HepG2 (cell line): ENCODE measurements at regions not wholly inside any gene's neighbourhood (a gene's known extent, or its start where the extent isn't known, plus 50 kb on each side); places are given as distances from the start of the nearest gene placed in this dataset.

Experiments used
- ATAC-seq: fragments of 200-7000 bp; cut with Tn5 transposase; 3 replicates; pipeline ENCODE4 v1.9.1; 2020; ENCODE audit warnings: mild to moderate bottlenecking, moderate library complexity
- BruUV-seq: library from RNA; stranded (reverse); fragments of 400-500 nt; replicated peaks from 2 replicates; lab custom pipeline; 2021; lab: Mats Ljungman, UMichigan
- CTCF ChIA-PET: fragments of 300-600 bp; formaldehyde crosslinking; extraction: SDS; loops from one replicate; lab custom pipeline; 2021; ENCODE audit warnings: low total read pairs, inconsistent platforms, low intra/inter-chr PET ratio; lab: Yijun Ruan, JAX
- POLR2A ChIA-PET: fragments of 350-600 bp; sonication (Branson Sonifier 250); formaldehyde crosslinking; loops from one replicate; lab custom pipeline; 2020; ENCODE audit warnings: antibody characterized with exemption, inconsistent platforms; lab: Yijun Ruan, JAX
- DNase-seq: peaks from one replicate; pipeline ENCODE4 v3.0.0-alpha.2; 2015; ENCODE audit warnings: low spot score
- FAIRE-seq: peaks from 3 replicates; lab custom pipeline; 2011; peaks lifted over from hg19 to GRCh38; lab: Jason Lieb, UNC
- H2AFZ ChIP-seq: one replicate; pipeline ENCODE4 v1.6.1; 2011; ENCODE audit warnings: low read length, inconsistent platforms
- H3K27ac ChIP-seq: fragments of 300-600 bp; 3 replicates; pipeline ENCODE4 v1.8.0; 2011; ENCODE audit warnings: mixed run types, mild to moderate bottlenecking, mixed read lengths, low read length, inconsistent platforms; ENCODE audit not compliant: insufficient read depth; ENCODE audit errors: extremely low read length
- H3K27me3 ChIP-seq, 2 experiments: fragments of 200-600 bp in 1 of 2; 2 replicates in 1 of 2; 3 replicates in 1 of 2; pipeline versions ENCODE4 v1.6.0 to v1.8.0; 2011; ENCODE audit warnings: low read length in 2 of 2, mild to moderate bottlenecking in 2 of 2, moderate library complexity in 2 of 2, inconsistent platforms in 1 of 2; ENCODE audit not compliant: insufficient read depth in 2 of 2, control insufficient read depth in 1 of 2
- H3K36me3 ChIP-seq, 2 experiments: fragments of 200-600 bp in 1 of 2; replicated peaks in 1 of 2; 2 replicates in 1 of 2; 3 replicates in 1 of 2; pipeline versions ENCODE4 v1.5.1 to v1.8.0; 2011; ENCODE audit warnings: low read length in 2 of 2, inconsistent platforms in 1 of 2; ENCODE audit not compliant: insufficient read depth in 2 of 2, control insufficient read depth in 1 of 2
- H3K4me1 ChIP-seq: 2 replicates; pipeline ENCODE4 v1.5.1; 2012; ENCODE audit warnings: low read length, inconsistent platforms; ENCODE audit not compliant: insufficient read depth
- H3K4me2 ChIP-seq: 2 replicates; pipeline ENCODE4 v1.6.0; 2011; ENCODE audit warnings: low read depth, low read length, inconsistent platforms
- H3K4me3 ChIP-seq, 3 experiments: fragments of 200-600 bp in 1 of 3; sonication (generic), shearing (Covaris generic) in 1 of 3; replicated peaks in 1 of 3; 2 replicates each; pipeline ENCODE4 v1.5.1; 2011 to 2016; ENCODE audit warnings: low read length in 3 of 3, inconsistent platforms in 2 of 3, low read depth in 2 of 3, mild to moderate bottlenecking in 2 of 3, control low read depth in 1 of 3, mixed read lengths in 1 of 3; ENCODE audit not compliant: insufficient read depth in 1 of 3
- H3K79me2 ChIP-seq: one replicate; pipeline ENCODE4 v1.6.1; 2011; ENCODE audit warnings: low read length, inconsistent platforms; ENCODE audit not compliant: insufficient read depth
- H3K9ac ChIP-seq: 2 replicates; pipeline ENCODE4 v1.6.0; 2011; ENCODE audit warnings: mild to moderate bottlenecking, low read depth, low read length, inconsistent platforms; ENCODE audit not compliant: insufficient read depth
- H3K9me3 ChIP-seq: 2 replicates; pipeline ENCODE4 v1.5.1; 2012; ENCODE audit warnings: mild to moderate bottlenecking, low read length
- H4K20me1 ChIP-seq: 2 replicates; pipeline ENCODE4 v1.6.0; 2011; ENCODE audit warnings: inconsistent platforms, mild to moderate bottlenecking, low read length, moderate library complexity; ENCODE audit not compliant: insufficient read depth
- BCL3 ChIP-seq: sonication (generic); formaldehyde crosslinking; IDR thresholded peaks from 2 replicates; pipeline ENCODE4 v1.5.1; 2020; ENCODE audit warnings: mild to moderate bottlenecking, missing genetic modification reagents, moderate library complexity
- IKZF4 ChIP-seq: sonication (generic); formaldehyde crosslinking; IDR thresholded peaks from 2 replicates; pipeline ENCODE4 v1.5.1; 2020; ENCODE audit warnings: borderline replicate concordance, mild to moderate bottlenecking, low read depth, missing genetic modification reagents; ENCODE audit errors: not compliant biosample characterization
- KAT2B ChIP-seq: fragments of 150-350 bp; IDR thresholded peaks from 2 replicates; pipeline ENCODE4 v1.6.1; 2014; ENCODE audit warnings: low read depth, low read length, borderline replicate concordance
- NKX3-1 ChIP-seq: sonication (generic); formaldehyde crosslinking; IDR thresholded peaks from 2 replicates; pipeline ENCODE4 v1.5.0; 2020; ENCODE audit warnings: missing genetic modification reagents
- NR2F2 ChIP-seq: IDR thresholded peaks from 2 replicates; pipeline ENCODE4 v1.6.1; 2012; ENCODE audit warnings: low read depth, inconsistent platforms, borderline replicate concordance
- RORA ChIP-seq: sonication (generic); formaldehyde crosslinking; IDR thresholded peaks from 2 replicates; pipeline ENCODE4 v1.5.0; 2020; ENCODE audit warnings: mild to moderate bottlenecking, missing genetic modification reagents, moderate library complexity
- SNRNP70 ChIP-seq: fragments of 200-400 bp; formaldehyde crosslinking; IDR thresholded peaks from 2 replicates; pipeline ENCODE4 v1.6.1; 2017; ENCODE audit warnings: mild to moderate bottlenecking, low read depth, low read length, moderate library complexity
- XBP1 ChIP-seq: sonication (generic); formaldehyde crosslinking; IDR thresholded peaks from 2 replicates; pipeline ENCODE4 v1.5.0; 2020; ENCODE audit warnings: missing genetic modification reagents
- ZNF550 ChIP-seq: sonication (generic); formaldehyde crosslinking; IDR thresholded peaks from 2 replicates; pipeline ENCODE4 v1.4.0; 2020; ENCODE audit warnings: mild to moderate bottlenecking, missing genetic modification reagents, borderline replicate concordance
- ZNF558 ChIP-seq: sonication (generic); formaldehyde crosslinking; IDR thresholded peaks from 2 replicates; pipeline ENCODE4 v1.9.0; 2022; ENCODE audit warnings: mild to moderate bottlenecking, missing genetic modification reagents, borderline replicate concordance
- ZNF563 ChIP-seq: sonication (generic); formaldehyde crosslinking; IDR thresholded peaks from 2 replicates; pipeline ENCODE4 v1.8.0; 2022; ENCODE audit warnings: mild to moderate bottlenecking, moderate library complexity, missing genetic modification reagents
- ZNF644 ChIP-seq: IDR thresholded peaks from 2 replicates; pipeline ENCODE4 v1.6.1; 2016; ENCODE audit warnings: low read depth
- ZNF766 ChIP-seq: sonication (generic); formaldehyde crosslinking; IDR thresholded peaks from 2 replicates; pipeline ENCODE4 v1.5.0; 2020; ENCODE audit warnings: missing genetic modification reagents, borderline replicate concordance
- ZNF790 ChIP-seq: sonication (generic); formaldehyde crosslinking; IDR thresholded peaks from 2 replicates; pipeline ENCODE4 v1.8.0; 2022; ENCODE audit warnings: missing genetic modification reagents, mild to moderate bottlenecking, borderline replicate concordance
- ZZZ3 ChIP-seq: sonication (generic); formaldehyde crosslinking; IDR thresholded peaks from 2 replicates; pipeline ENCODE4 v1.4.0; 2020; ENCODE audit warnings: missing genetic modification reagents, mild to moderate bottlenecking, borderline replicate concordance
- WGBS: methylation state at CpG from one replicate; pipeline ENCODE4 v1.1.6; 2017; ENCODE audit warnings: low lambda C conversion rate; 5-methylcytosine and 5-hydroxymethylcytosine counted together
- in situ Hi-C: cut with HindIII; loops from 2 replicates; pipeline ENCODE4 v1.10.0; 2017; ENCODE audit warnings: low pct_unique_long_range_greater_than_20kb; ENCODE audit not compliant: extremely low pct_ligation_motif_present
- intact Hi-C: fragments of 100-400 bp; cut with micrococcal nuclease; formaldehyde crosslinking; loops from one replicate; pipeline ENCODE4 v1.10.0; 2022; ENCODE audit not compliant: unreplicated experiment
- TF ChIP-seq, protein P1 (sequence below): sonication (generic); formaldehyde crosslinking; IDR thresholded peaks from 2 replicates; pipeline ENCODE4 v1.8.1; 2023; ENCODE audit warnings: mild to moderate bottlenecking, missing genetic modification reagents, borderline replicate concordance

DNA sequence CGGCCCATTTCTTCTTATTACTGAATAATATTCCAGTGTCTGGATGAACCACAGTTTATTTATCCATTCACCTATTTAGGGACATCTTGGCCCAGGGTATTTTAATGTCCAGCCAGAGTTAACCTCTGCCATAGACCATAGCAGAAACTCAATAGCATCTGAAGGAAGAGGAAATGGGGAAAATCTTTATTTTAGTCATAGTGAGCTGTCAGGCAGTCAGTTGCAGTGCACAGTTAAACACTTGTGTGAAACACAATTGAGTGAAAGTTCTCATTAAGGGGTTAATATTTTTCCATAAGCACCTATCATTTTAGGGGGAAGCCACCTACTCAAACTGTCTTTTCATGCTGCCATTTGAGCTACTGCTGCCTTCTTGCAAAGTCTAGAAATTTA, 197.3 kb upstream of the PPFIA2 start (continued):
- TF ChIP-seq ZZZ3 (no peak), XBP1 (CRISPR knock-in tag) (no peak), KAT2B (no peak), ZNF766 (CRISPR knock-in tag) (no peak), RORA (CRISPR knock-in tag) (no peak), IKZF4 (CRISPR knock-in tag) (no peak)

GRCh38 chr12:81953541-81953940, 194.4 kb upstream of the PPFIA2 start:
- no peak for ATAC-seq
- TF ChIP-seq XBP1 (CRISPR knock-in tag) (no peak), BCL3 (no peak), ZNF550 (CRISPR knock-in tag) (no peak), NKX3-1 (CRISPR knock-in tag) (no peak), ZNF563 (CRISPR knock-in tag) (no peak), NR2F2 (no peak), ZNF558 (CRISPR knock-in tag) (no peak), ZNF644 (no peak), ZNF790 (CRISPR knock-in tag) (no peak), SNRNP70 (no peak)
- TF ChIP-seq, protein P1, sequence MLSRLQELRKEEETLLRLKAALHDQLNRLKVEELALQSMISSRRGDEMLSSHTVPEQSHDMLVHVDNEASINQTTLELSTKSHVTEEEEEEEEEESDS: no peak

More at GRCh38 chr12:81953541-81953940, 194.4 kb upstream of the PPFIA2 start:
- Histone ChIP-seq H4K20me1 (no peaks in the 10 kb centered on the region), H3K36me3 (no peaks in the 10 kb centered on the region), H3K4me1 (no peaks in the 10 kb centered on the region), H3K27ac (no peak overlapping the region), H2AFZ (no peak overlapping the region), H3K4me3 (no peak overlapping the region), H3K9ac (no peak overlapping the region), H3K4me2 (no peak overlapping the region), H3K27me3 (no peaks in the 10 kb centered on the region), H3K79me2 (no peaks in the 10 kb centered on the region), H3K9me3 (no peaks in the 10 kb centered on the region)
- ChIA-PET CTCF (no interaction called here), POLR2A (no interaction called here)
- DNase-seq (no peak), FAIRE-seq (no peak)
- 2% methylated on average over 2 of the region's 2 CpGs for WGBS
- intact Hi-C loops (no loop called here), in situ Hi-C loops (no loop called here)
- BruUV-seq: no TSS peak
